Gastroesophageal sphincter (tissue), 3 donors: ENCODE measurements at regions not wholly inside any gene's neighbourhood (a gene's known extent, or its start where the extent isn't known, plus 50 kb on each side); places are given as distances from the start of the nearest gene placed in this dataset.

Experiments used
- CTCF ChIP-seq, 4 experiments: fragments of 200-600 bp in 2 of 4; fragments of 450-650 bp in 2 of 4; sonication (generic) in 1 of 4; IDR thresholded peaks; one replicate each; pipeline ENCODE4 v1.5.1; 2017 to 2019; ENCODE audit warnings: antibody characterized with exemption in 4 of 4, mild to moderate bottlenecking in 2 of 4, moderate library complexity in 2 of 4
- POLR2AphosphoS5 ChIP-seq: sonication (generic); formaldehyde crosslinking; IDR thresholded peaks from one replicate; pipeline ENCODE4 v1.6.1; 2017; ENCODE audit warnings: antibody characterized with exemption

- TF ChIP-seq POLR2AphosphoS5 (no peak), CTCF (IDR thresholded peaks at IDR 0.05) (no peak)
Observed at GRCh38 chr11:23865341-23865975, 631.4 kb upstream of the LUZP2 start.
